HUES6 (cell line): ENCODE measurements at regions not wholly inside any gene's neighbourhood (a gene's known extent, or its start where the extent isn't known, plus 50 kb on each side); places are given as distances from the start of the nearest gene placed in this dataset.

Experiments used
- H3K27ac ChIP-seq: 2 replicates; pipeline ENCODE4 v1.7.0; 2013; ENCODE audit warnings: low read depth, mild to moderate bottlenecking, low read length, inconsistent platforms
- H3K27me3 ChIP-seq: 2 replicates; pipeline ENCODE4 v1.6.1; 2013; ENCODE audit warnings: low read length; ENCODE audit not compliant: control insufficient read depth, insufficient read depth
- H3K36me3 ChIP-seq: 2 replicates; pipeline ENCODE4 v1.6.1; 2013; ENCODE audit warnings: low read length; ENCODE audit not compliant: control insufficient read depth, insufficient read depth
- H3K4me1 ChIP-seq: 2 replicates; pipeline ENCODE4 v1.6.1; 2013; ENCODE audit warnings: low read length; ENCODE audit not compliant: control insufficient read depth, insufficient read depth
- H3K4me3 ChIP-seq: 2 replicates; pipeline ENCODE4 v1.5.1; 2013; ENCODE audit warnings: low read depth, low read length
- H3K9ac ChIP-seq: one replicate; pipeline ENCODE4 v1.6.1; 2013; ENCODE audit warnings: mild to moderate bottlenecking, low read length
- H3K9me3 ChIP-seq: 2 replicates; pipeline ENCODE4 v1.6.1; 2013; ENCODE audit warnings: low read depth, low read length; ENCODE audit not compliant: control insufficient read depth, insufficient read depth

DNA sequence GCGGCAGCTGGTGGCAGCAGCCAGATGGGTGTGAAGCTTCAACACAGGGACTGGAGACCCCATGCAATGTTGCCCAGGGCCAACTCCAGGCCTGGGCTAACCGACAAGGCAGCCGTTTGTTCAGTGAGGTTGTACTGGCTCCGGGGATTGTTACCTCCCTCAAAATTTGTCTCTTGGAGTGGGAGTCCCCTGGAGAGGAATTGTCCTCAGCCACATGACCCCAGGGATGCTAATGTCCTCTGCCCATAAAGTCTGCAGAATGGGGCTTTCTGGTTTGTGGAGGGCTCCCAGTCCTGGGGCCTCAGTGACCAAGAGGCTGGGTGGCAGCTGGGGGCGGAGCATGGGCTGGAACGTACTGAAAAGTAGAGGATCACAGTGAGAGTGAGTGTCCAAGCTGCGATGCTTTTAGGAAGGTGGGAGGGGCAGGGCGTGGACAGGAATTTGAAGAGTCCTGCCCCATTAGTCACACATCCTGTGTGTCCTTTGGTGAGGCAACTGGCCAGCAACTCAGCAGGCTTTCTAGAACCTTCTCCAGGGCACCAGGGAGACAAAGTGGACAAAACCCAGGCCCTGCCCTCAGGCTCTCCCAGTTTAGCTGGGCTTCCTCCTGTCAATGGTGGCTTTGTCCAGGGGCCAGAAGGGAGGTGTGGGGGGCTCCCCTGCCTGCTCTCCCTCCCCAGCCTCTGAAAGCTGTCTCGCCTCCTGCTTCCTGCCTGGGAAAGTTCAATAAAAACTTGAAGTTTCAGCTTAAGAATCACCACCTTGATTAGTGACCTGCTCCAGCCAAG lies 114.0 kb downstream of the NSG2 start:
- Histone ChIP-seq H3K9me3 (no peaks in the 10 kb centered on the region; the same call in 1 of the 2 replicates), H3K9ac (no peak overlapping the region), H3K27ac (no peak overlapping the region), H3K4me3 (no peak overlapping the region), H3K36me3 (no peaks in the 10 kb centered on the region), H3K4me1 (no peaks in the 10 kb centered on the region; the same call in 1 of the 2 replicates), H3K27me3 (peaks cover 4% of the 10 kb centered on the region; the same call in 1 of the 2 replicates)

DNA sequence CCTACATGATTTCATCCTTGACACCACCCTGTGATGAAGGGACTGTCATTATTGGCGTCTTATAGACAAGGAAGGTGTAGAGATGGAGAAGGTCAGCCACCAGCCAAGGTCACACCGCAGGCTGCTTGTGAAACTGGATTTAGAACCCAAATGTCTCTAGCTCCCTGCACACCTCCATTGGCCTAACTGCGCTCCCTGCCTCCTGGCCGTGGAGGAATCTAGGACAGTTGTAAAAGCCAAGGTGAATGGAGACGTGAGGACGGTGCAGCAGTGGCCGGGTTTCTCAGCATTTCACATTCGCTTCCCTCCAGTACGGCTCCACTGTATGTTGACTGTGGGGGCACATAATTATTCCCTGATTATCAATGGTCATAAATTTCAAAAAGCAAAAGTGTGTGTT lies 119.9 kb downstream of the NSG2 start:
- no peak overlapping the region for H3K4me3 ChIP-seq
- peaks cover 7% of the 10 kb centered on the region; the same call in 1 of the 2 replicates for H3K27me3 ChIP-seq
- H3K9ac ChIP-seq, result no peak overlapping the region
- H3K9me3 ChIP-seq, result no peaks in the 10 kb centered on the region; the same call in 1 of the 2 replicates
- H3K4me1 ChIP-seq, result no peaks in the 10 kb centered on the region
- no peaks in the 10 kb centered on the region for H3K36me3 ChIP-seq
- no peak overlapping the region for H3K27ac ChIP-seq

GRCh38 chr5:174166231-174167079 lies 120.9 kb downstream of the NSG2 start:
- H3K4me3 ChIP-seq, result no peak overlapping the region
- no peak overlapping the region for H3K9ac ChIP-seq
- no peaks in the 10 kb centered on the region for H3K36me3 ChIP-seq
- H3K27me3 ChIP-seq, result peaks cover 4% of the 10 kb centered on the region; the same call in 1 of the 2 replicates
- no peak overlapping the region for H3K27ac ChIP-seq
- H3K4me1 ChIP-seq, result no peaks in the 10 kb centered on the region
- no peaks in the 10 kb centered on the region; the same call in 1 of the 2 replicates for H3K9me3 ChIP-seq

GRCh38 chr5:174167080-174167910 lies 121.8 kb downstream of the NSG2 start:
- H3K9me3 ChIP-seq, result no peaks in the 10 kb centered on the region; the same call in 1 of the 2 replicates
- H3K4me3 ChIP-seq, result no peak overlapping the region
- no peaks in the 10 kb centered on the region for H3K4me1 ChIP-seq
- no peak overlapping the region for H3K27ac ChIP-seq
- H3K27me3 ChIP-seq, result peaks cover 4% of the 10 kb centered on the region; the same call in 1 of the 2 replicates
- H3K36me3 ChIP-seq, result no peaks in the 10 kb centered on the region
- H3K9ac ChIP-seq, result no peak overlapping the region

DNA sequence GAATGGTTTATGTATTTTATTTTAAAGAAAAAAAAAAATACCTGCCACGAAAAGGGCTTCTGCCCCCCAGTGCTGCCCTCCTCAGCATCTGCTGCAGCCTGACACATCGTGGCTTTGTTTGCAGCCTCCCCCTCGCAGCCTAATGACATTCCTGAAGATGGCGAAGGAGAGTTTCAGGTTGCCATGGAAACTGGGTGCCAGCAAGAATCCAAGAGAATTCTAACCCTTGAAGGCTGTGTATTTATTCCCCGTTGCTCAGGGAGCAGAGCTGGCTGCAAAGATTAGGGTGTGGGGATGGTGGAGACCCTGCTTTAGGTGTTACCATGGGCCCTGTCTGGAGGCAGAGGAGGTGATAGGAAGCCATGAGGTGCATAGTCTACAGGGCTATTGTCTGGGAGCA lies 126.6 kb downstream of the NSG2 start:
- Histone ChIP-seq H3K9me3 (no peaks in the 10 kb centered on the region; the same call in 1 of the 2 replicates), H3K4me1 (no peaks in the 10 kb centered on the region), H3K9ac (no peak overlapping the region), H3K4me3 (no peak overlapping the region), H3K27me3 (no peaks in the 10 kb centered on the region), H3K27ac (no peak overlapping the region), H3K36me3 (no peaks in the 10 kb centered on the region)

DNA sequence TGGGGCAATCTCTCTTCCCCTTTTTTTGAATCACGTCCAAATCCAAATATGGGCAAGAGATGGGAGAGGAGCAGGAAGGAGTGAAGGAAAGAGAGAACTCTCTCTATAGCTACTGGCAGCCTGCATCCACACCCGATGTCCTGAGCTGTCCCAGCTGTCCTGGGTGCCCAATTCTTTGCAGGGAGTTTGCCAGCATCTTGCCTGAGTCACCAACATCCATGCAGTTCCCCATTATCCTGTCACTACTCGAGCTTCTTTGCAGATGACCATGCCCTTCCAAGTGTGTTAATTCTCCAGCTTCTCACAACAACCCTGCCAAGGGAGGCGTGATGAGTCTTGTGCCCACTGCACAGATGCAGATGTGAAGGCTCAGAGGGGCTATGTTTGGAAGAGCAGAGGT lies 127.1 kb downstream of the NSG2 start:
- H3K27ac ChIP-seq, result no peak overlapping the region
- H3K4me3 ChIP-seq, result no peak overlapping the region
- H3K27me3 ChIP-seq, result no peaks in the 10 kb centered on the region
- H3K4me1 ChIP-seq, result no peaks in the 10 kb centered on the region
- H3K36me3 ChIP-seq, result no peaks in the 10 kb centered on the region
- H3K9ac ChIP-seq, result no peak overlapping the region
- H3K9me3 ChIP-seq, result no peaks in the 10 kb centered on the region; the same call in 1 of the 2 replicates

GRCh38 chr5:174173766-174174165 lies 128.3 kb downstream of the NSG2 start:
- Histone ChIP-seq H3K9me3 (no peaks in the 10 kb centered on the region; the same call in 1 of the 2 replicates), H3K36me3 (no peaks in the 10 kb centered on the region), H3K4me3 (no peak overlapping the region), H3K27me3 (no peaks in the 10 kb centered on the region), H3K27ac (no peak overlapping the region), H3K4me1 (no peaks in the 10 kb centered on the region), H3K9ac (no peak overlapping the region)

- H3K4me3 ChIP-seq, result no peak overlapping the region
- H3K9me3 ChIP-seq, result no peaks in the 10 kb centered on the region
- H3K9ac ChIP-seq, result no peak overlapping the region
- H3K36me3 ChIP-seq, result no peaks in the 10 kb centered on the region
- no peaks in the 10 kb centered on the region for H3K4me1 ChIP-seq
- H3K27ac ChIP-seq, result no peak overlapping the region
- H3K27me3 ChIP-seq, result no peaks in the 10 kb centered on the region
Measured at GRCh38 chr5:174175716-174176268, 130.3 kb downstream of the NSG2 start.

DNA sequence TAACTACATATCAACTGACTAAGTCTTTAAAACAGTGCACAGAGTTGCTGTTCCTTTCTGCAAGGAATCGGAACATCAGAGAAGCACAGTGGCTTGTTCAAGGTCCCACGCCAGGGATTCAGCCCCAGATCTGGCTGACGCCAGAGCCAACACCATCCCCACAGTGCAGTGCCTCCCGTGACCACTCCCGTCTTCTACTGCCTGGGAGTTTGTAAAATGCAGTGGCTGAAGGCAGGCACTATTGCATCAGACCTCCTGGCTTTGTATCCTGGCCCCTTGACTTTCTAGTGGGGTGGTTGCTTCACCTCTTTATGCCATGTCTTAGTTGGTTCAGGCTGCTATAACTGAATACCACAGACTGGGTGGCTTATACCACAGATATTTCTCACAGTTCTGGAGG lies 131.0 kb downstream of the NSG2 start:
- no peaks in the 10 kb centered on the region for H3K9me3 ChIP-seq
- no peak overlapping the region for H3K4me3 ChIP-seq
- no peaks in the 10 kb centered on the region for H3K27me3 ChIP-seq
- no peak overlapping the region for H3K9ac ChIP-seq
- H3K4me1 ChIP-seq, result no peaks in the 10 kb centered on the region
- no peaks in the 10 kb centered on the region for H3K36me3 ChIP-seq
- H3K27ac ChIP-seq, result no peak overlapping the region

- H3K36me3 ChIP-seq, result no peaks in the 10 kb centered on the region
- no peaks in the 10 kb centered on the region for H3K27me3 ChIP-seq
- H3K4me1 ChIP-seq, result no peaks in the 10 kb centered on the region
- H3K9ac ChIP-seq, result no peak overlapping the region
- no peak overlapping the region for H3K4me3 ChIP-seq
- no peaks in the 10 kb centered on the region for H3K9me3 ChIP-seq
- no peak overlapping the region for H3K27ac ChIP-seq
Measured at GRCh38 chr5:174177531-174177930, 132.0 kb downstream of the NSG2 start.
